HG03159 (cell line): ENCODE measurements at regions not wholly inside any gene's neighbourhood (a gene's known extent, or its start where the extent isn't known, plus 50 kb on each side); places are given as distances from the start of the nearest gene placed in this dataset.
"Not testable (repeated sequence)": the region's sequence is repeated elsewhere in the genome, so short reads cannot be mapped to it uniquely, and the experiment has no call there.

Experiments used
- ATAC-seq: cut with Tn5 transposase; IDR thresholded peaks from one replicate; pipeline ENCODE4 v1.9.1; 2021; ENCODE audit warnings: mild to moderate bottlenecking, moderate library complexity; ENCODE audit not compliant: unreplicated experiment

DNA sequence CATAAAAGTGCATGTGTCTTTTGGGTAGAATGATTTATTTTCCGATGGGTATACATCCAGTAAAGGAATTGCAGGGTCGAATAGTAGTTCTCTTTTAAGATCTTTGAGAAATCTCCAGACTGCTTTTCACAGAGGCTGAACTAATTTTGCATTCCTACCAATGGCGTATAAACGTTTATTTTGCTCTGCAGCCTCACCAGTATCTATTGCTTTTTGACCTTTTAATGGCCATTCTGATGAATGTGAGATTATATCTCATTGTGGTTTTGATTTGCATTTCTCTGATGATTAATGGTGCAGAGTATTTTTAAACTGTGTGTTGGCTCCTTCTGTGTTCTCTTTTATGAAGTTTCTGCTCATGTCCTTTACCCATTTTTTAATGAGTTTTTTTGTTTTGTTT lies 1020.1 kb downstream of the NXPH1 start:
- no peak for ATAC-seq

GRCh38 chr7:9488555-9488954 lies 1055.1 kb downstream of the NXPH1 start:
- ATAC-seq = no peak

DNA sequence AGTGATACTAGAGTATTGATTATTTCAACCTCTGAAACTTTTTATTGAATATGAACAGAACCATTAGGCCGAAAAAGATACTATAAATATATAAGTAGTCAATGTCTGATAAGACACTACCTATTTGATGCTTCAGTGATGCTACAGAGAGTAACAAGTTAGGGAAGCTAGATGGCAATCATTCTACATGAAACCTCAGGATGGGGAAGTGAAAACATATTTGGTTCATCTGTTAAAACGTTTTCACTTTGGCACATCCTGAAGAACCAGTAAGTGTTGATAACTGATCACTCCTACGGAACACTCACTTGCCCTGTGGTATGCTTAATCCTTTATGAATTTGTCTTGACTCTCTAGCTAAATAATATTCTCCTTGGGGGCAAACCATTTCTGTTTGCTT lies 1064.9 kb downstream of the NXPH1 start:
- peak; percentile 60 for ATAC-seq

- no peak for ATAC-seq
These were observed 1068.9 kb downstream of the NXPH1 start for GRCh38 chr7:9502269-9502668.

DNA sequence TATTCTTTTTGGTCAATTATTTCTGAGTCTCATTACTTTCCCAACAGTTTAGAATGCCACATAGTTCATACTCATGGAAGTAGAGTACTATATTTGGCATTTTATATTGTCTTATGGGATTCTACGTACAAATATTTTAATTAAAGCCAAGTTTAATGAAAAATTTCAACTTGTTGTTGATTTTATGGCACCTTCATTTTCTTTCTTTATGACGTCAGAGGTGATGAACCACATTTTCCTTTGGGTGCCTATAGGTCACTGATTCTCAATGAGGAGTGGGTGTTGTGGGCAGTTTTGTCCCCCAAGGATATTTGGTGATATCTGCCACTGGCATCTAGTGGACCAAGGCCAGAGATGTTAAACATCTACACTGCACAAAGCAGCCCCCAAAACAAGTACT lies 1071.3 kb downstream of the NXPH1 start:
- ATAC-seq = no peak

- ATAC-seq = no peak
These were observed 1072.1 kb downstream of the NXPH1 start for GRCh38 chr7:9505516-9505915.

DNA sequence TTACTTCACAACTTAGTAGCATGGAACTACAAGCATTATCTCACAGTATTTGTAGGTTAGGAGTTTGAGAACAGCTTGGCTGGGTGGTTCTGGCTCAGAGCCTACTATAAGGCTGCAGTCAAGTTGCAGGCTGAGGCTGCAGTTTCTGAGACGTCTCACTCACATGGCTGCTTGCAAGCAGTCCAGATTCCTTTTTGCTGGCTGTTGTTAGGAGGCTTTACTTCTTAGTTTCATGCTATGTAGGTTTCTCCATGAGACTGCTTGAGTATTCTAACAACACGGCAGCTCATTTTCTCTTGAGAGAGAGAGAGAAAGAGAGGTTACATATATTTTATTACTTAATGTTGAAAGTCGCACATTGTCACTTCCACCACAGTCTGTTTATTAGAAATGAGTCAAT lies 1073.9 kb downstream of the NXPH1 start:
- ATAC-seq = no peak

- ATAC-seq = no peak
These were observed 1083.3 kb downstream of the NXPH1 start for GRCh38 chr7:9516662-9517061.

- no peak for ATAC-seq
These were observed 1090.2 kb downstream of the NXPH1 start for GRCh38 chr7:9523579-9523978.

- not testable (repeated sequence) for ATAC-seq
These were observed 1119.0 kb downstream of the NXPH1 start for GRCh38 chr7:9552431-9552830.

DNA sequence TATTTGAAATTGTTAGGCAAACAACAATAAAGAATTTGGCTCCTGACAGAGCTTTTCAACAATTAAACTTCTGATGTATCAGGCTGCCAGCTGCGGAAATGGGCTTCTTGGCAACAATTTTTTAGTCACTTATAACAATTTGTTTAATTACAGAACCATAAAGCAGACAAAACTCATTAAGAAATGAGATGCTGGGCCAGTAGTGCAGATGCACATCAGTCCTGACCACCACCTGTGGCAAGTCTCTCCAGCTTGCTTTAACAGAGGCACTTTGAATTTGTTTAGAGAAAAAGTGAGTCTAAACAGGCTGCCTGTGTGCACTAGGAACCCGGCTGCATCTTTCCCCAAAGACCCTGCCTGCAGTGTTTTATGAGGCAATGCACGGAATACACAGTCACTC lies 1124.4 kb downstream of the NXPH1 start:
- ATAC-seq = no peak

DNA sequence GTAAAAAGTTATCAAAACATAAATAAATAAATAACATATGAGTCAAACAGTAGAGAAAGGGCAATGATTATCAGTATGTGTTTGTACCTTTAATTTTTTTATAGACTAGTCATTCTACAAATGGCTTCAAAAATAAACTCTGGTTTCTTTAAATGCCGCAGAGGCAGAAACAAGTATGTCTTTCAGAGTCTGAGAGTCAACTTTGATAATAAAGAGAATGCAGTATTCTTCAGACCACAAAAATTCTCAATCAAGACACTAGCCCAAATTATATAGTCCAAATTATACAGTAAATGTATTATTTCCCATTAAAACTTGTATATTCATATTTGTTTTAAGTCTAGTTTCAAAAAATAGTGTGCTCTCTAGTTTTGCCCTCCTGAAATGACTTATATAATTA lies 1142.3 kb downstream of the NXPH1 start:
- no peak for ATAC-seq

DNA sequence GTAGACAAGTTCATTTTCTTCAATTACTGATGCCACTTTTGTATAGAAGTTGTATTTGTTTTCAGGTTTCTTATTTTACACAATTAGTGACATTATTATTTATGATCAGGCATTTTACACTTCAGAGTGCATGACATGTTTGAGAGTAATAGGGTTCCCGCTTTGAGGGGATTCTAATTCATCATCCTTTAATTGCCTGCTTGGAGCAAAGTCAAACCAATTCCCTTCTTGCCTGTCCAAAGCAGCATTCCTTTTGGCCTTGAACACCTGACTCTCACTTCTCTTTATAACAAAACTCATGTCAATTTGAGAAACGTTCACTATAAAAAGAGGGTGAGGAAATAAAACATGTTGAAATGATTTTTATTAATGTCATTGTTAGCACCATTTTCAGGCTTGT lies 1149.4 kb downstream of the NXPH1 start:
- ATAC-seq = no peak

DNA sequence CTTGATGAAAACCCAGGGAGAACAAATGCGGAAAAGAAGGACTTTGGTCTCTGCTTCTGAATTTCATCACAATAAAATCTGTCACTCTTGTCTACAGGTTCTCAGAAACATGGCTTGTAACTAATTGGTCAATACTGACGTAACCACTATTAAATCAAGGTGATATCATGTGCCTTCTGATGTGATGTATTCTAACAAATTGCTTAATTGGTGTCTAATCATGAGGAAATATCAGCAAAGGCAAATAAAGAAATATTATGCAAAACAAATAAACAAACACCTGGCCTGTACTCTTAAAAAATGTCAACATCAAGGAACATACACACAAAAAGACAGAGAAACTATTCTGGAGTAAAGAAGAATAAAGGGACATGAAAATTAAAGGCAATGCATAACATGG lies 1165.0 kb downstream of the NXPH1 start:
- no peak for ATAC-seq

DNA sequence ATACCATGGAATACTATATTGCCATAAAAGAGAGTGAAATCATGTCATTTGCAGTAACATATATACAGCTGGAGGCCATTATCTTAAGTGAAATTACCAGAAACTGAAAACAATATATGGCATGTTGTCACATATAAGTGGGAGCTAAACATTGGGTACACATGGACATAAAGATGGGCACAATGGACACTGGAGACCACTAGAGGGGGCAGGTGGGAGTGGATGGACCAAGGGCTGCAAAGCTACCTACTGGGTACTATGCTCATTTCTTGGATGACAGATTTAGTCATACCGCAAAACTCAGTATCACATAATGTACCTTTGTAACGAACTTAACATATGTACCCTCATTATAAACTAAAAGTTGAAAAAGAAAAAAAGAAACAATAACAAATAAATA lies 1167.6 kb downstream of the NXPH1 start:
- no peak for ATAC-seq

GRCh38 chr7:9603291-9603690 lies 1169.9 kb downstream of the NXPH1 start:
- ATAC-seq = no peak

- no peak for ATAC-seq
These were observed 1175.2 kb downstream of the NXPH1 start for GRCh38 chr7:9608560-9608959.

DNA sequence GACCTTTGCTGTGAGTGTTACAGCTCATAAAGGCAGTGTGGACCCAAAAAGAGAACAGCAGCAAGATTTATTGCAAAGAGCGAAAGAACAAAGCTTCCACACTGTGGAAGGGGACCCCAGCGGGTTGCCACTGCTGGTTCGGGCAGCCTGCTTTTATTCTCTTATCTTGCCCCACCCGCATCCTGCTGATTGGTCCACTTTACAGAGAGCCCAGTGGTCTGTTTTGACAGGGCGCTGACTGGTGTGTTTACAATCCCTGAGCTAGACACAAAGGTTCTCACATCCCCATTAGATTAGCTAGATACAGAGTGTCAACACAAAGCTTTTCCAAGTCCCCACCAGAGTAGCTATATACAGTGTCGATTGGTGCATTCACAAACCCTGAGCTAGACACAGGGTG lies 1187.5 kb downstream of the NXPH1 start:
- ATAC-seq = not testable (repeated sequence)

- not testable (repeated sequence) for ATAC-seq
These were observed 1188.0 kb downstream of the NXPH1 start for GRCh38 chr7:9621306-9621902.

DNA sequence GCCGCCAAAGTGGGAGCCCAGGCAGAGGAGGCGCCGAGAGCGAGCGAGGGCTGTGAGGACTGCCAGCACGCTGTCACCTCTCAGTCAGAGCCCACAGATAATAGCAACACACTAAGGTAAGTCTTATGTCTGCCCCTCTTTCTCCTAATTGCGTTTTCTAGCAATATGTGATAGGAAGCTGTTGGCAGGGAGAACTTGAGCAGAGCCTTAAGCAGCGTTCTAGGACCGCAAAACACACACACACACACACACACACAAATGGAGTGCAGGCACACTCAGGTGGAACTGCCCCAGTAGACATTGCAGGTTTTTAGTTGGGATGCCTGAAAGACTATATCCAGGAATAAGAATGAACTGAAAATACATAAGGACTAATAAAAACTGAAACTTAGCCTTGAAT lies 1188.5 kb downstream of the NXPH1 start:
- no peak for ATAC-seq

DNA sequence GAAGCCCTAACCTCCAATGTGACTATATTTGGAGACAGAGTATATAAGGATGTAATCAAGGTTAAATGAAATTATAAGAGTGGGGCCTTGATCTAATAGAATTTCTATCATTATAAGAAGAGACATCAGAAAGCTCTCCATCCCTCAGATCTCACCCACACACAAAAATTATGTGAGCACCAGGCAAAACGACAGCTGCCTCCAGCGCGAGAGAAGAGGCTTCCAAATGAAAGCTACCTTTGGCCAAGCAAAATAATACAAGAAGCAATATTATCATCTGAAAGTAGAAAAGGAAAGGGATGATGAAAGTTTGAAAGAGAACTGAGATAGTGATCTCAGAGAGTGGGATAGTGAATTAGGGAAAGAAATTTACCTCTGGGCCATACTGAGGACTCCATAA lies 1192.5 kb downstream of the NXPH1 start:
- ATAC-seq = no peak

DNA sequence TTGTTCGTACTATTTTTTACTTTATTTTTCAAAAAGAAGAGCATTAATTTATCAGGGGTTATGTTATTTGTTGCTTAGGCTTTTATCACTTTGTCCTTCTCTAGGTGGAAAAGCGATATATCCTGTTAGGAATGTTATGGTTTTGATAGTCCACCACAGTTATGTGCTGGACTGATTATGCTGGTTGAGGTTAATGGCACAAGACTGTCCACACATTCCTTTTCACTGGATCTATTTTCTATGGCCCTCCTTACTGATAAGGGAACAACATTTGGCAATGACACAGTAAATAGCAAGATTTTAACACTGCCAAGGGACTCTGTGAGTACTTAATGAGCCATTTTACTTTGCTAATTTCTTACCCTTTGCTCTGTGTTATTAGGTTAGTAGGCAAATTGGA lies 1212.3 kb downstream of the NXPH1 start:
- ATAC-seq = no peak

DNA sequence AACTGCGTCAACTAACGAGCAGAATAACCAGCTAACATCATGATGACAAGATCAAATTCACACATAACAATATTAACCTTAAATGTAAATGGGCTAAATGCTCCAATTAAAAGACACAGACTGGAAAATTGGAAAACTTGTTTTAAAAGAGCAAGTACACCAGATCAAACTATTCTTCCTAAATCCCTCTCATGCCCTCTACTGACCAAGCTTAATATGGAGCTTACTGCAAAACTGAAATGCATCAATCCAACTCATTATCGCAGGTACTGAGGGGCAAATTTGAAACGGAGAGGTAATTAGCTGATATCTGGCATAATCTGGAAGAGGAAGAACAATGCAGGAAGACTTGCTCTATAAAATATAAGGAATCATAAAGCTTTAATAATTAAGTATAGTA lies 1223.8 kb downstream of the NXPH1 start:
- no peak for ATAC-seq
